ENCODE measurements at regions not wholly inside any gene's neighbourhood (a gene's known extent, or its start where the extent isn't known, plus 50 kb on each side); places are given as distances from the start of the nearest gene placed in this dataset.

GRCh38 chr2:56475191-56475590 lies 291.4 kb downstream of the CCDC85A start:
- TF ChIP-seq EZH2 (IDR thresholded peaks at IDR 0.05; ENCODE audit: low read length, unreplicated experiment) (no peak), CTCF (conservative IDR thresholded peaks at IDR 0.05; ENCODE audit: low read depth, low read length) (no peak)
